Sciatic nerve (tissue), 2 donors: ENCODE measurements at regions not wholly inside any gene's neighbourhood (a gene's known extent, or its start where the extent isn't known, plus 50 kb on each side); places are given as distances from the start of the nearest gene placed in this dataset.

ENCODE experiments used
- ATAC-seq: fragments of 200-7000 bp; cut with Tn5 transposase; one replicate; pipeline ENCODE4 v1.9.1; 2020; ENCODE audit warnings: mild to moderate bottlenecking, moderate library complexity
- DNase-seq: peaks from one replicate; pipeline ENCODE4 v3.0.0-alpha.2; 2020; ENCODE audit warnings: low spot score
- intact Hi-C: fragments of 100-400 bp; cut with DNase I; formaldehyde crosslinking; loops from one replicate; pipeline ENCODE4 v1.14.2; 2022
- donor health status: DM: no; HTN: no; CAD: no.
- donor health status: DM: no; HTN: no; CAD: no.

DNA sequence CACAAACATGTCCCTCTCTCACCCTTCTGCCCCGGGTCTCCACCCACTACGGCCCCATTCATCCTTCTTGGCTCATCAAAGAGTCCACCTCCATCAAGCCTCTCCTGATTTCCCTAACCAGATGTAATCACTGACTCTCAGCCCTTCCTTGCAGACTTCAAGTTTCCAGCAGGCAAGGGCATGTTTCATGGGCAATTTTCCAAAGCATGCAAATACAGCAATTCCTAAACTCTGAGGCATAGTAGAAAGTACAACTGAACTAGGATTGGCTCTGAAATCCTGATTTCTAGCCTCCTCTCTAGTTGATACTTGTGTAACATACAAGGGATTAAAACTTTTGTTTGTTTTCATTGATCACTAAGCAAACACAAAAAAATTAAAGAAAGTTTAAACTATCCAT, 109.1 kb upstream of the GADD45A start:
- ATAC-seq (no peak), DNase-seq (no peak)
- intact Hi-C loops: no loop called here

DNA sequence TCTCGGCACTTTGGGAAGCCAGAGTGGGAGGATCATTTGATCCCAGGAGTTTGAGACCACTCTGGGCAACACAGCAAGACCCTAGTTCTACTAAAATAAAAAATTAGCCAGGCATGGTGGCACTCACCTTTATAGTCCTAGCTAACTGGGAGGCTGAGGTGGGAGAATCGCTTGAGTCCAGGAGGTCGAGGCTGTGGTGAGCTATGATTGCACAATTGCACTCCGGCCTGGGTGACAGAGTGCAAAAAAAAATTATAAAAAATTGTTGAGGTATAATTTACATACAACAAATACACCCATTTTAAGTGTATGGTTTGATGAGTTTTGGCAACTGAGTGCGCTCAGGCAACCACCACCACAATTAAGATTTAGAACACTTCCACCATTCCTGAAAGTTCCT, 108.5 kb upstream of the GADD45A start:
- DNase-seq: no peak
- intact Hi-C loops: no loop called here
- ATAC-seq: no peak

DNA sequence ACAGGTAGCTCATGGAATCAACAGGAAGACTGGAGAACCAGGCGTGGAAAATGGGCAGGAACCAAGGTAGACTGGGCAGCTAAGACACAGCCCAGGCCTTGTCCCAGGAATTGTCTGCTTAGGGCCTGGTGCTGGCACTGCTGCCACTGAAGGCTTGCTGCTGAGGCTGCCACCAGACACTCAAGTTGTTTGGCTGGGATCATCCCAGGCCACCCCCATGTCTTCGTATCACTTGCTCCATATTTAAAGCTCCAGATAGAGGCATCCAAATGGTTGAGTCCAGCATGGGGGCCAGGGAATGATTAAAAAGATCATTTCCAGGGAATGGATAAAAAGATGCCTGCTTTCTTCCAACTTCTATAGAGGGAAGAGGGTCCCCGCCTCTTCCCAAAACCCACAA, 107.4 kb upstream of the GADD45A start:
- intact Hi-C loops: no loop called here
- ATAC-seq: no peak
- DNase-seq: no peak

GRCh38 chr1:67578397-67579020, 106.5 kb upstream of the GADD45A start:
- intact Hi-C loops: no loop called here
- no peak for DNase-seq
- no peak for ATAC-seq

- no peak for DNase-seq
- intact Hi-C loops: no loop called here
Measured at GRCh38 chr1:67579623-67580394, 105.2 kb upstream of the GADD45A start.

DNA sequence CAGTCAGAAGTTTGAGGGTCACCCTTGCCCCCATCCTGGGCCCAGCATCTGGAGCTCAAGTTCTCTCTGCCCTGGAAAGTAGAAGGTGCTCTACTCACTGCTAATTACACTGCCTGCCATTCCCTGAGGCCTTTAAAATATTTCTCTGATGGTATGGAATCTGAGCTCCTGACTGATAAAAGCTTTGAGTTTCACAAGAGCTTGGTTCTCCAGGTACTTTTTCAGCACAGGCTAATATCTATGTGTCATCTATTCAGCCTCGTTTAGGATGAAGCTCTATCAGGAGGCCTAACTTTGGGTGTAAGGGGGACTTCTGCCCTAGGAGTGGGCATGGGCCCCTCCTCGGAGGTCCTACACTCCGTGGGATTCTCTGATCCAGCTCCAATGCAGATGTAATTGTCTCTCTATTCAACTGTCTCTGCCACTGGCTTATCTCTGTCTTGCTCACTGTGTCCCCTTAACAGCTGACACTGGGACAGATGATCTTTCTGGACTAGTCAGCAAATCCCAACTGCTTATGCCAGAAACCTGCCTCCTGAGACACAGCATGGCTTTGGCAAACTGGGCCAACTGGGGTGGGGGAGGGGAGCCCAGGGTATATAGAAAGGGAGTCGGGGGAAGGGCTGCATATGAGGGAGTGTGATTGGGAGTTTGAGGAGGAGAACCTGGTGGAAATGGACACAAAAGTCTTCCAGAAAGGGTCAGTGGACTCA, 104.2 kb upstream of the GADD45A start:
- DNase-seq: no peak
- no peak for ATAC-seq
- intact Hi-C loops: no loop called here

More at GRCh38 chr1:67579623-67580394, 105.2 kb upstream of the GADD45A start:
- no peak for ATAC-seq

DNA sequence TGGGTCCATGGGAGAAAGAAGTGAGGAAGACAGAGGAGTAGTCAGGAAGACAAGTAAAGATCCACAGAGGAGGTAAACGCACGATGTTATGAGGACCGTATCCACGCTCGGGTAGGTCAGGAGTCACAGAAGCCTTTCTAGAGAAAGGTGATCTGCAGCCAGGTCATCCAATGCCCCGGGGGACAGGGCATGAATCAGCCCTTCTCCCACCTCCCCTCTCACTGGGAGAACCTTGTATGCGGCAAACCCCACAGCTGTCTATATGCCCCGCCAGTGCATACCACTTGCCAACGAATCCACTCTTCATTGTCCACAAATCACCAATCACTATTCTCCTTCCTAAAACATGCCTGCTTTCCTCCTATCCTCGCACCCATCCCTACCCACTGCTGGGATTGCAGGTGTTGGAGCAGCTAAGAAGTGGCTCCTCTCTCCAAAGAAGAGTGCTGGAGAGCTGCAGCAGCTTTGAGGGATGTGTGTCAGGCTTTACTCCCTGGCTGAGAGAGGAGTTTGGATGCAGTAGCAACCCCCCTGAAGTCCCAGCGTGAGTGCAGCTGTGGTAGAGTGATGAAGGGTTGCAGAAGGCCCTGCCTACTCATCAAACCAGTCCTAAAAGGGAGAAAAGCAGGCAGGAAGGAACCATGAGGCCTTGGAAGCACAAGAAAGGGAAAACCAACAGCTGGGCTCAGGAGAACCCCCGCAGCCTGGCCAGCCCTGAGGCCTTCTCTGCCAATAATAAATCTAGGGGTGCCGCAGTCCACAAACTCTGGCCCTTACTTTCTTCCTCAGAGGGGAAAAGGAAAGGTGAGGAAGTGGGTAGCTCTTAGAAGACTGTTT, 102.2 kb upstream of the GADD45A start:
- peak; percentile 38 for ATAC-seq
- intact Hi-C loops: no loop called here
- DNase-seq: no peak

- DNase-seq (no peak), ATAC-seq (no peak)
- intact Hi-C loops: no loop called here
Measured at GRCh38 chr1:67583462-67583950, 101.5 kb upstream of the GADD45A start.

DNA sequence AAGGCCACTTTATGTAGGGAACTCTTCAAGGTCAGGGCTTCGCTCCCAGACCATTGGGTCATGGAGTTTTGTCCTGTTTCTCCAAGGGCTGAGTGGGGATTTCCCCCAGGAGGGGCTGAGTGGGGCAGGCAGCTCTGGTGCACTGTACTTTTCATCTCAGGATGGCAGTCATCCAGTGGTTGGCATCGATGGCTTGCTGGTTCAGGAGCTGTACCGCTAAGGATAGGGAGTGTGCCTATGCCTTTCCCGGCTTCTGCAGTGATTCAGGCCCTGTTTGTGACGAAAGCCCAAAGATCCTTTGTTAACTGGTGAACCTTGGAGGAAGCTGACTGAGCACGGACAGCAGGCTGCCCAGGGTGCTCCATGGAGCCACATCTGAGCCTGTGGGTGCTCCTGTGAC, 100.1 kb upstream of the GADD45A start:
- intact Hi-C loops: no loop called here
- ATAC-seq (no peak), DNase-seq (no peak)

DNA sequence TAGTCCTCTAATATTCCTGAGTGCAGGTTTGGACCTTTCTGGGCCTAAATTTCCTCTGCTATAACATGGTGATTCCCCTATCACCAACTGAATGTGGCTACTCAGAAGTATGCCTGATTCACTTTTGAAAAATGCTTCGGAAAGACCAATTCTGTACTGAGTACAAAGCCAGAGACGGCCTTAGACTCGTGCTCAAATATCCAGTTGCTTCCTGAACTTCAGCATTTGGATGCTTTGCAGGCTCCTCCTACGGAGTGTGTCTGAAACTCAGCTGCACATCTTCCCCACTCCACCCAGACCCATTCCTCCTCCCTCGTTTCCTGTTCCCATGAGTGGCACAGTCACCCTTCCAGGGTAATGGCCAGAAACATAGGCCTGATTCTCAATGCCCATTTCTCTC, 98.4 kb upstream of the GADD45A start:
- ATAC-seq (peak; percentile 21), DNase-seq (no peak)
- intact Hi-C loops: no loop called here

- peak; percentile 85 for ATAC-seq
- DNase-seq: no peak
- intact Hi-C loops: no loop called here
Measured at GRCh38 chr1:67588178-67588855, 96.7 kb upstream of the GADD45A start.

DNA sequence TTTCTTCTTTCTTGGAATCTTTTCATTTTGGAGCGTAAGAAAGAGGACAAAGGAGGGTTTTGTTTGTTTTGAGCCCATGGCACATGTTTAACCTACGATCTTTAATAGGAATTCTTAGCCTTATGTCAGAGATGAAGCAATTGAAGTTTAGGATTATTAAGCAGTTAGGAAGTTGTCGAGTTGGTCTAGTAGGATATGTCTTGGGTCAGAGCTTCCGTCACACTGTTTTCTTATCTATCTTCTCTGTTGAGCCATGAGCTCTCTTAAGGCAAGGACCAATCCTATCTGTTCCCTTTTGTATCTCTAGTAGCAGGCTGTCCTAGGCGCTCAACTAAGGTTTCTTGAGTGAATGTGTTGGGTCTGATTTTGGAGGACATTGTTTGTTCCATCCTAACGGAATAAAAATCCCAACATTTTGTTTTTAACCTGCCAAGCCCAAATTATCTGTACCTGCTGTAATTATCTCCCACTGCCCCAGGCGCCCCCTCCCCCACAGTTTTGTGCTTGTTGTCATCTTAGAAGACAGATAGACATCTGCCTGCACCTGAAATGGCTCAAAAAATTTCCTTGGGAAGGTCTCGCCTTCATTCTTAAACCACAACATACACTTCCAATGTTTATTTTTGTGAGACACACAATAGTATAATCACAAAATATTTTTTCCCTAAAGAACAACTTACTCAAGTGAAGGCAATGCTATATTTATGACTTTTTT, 95.3 kb upstream of the GADD45A start:
- ATAC-seq (no peak), DNase-seq (no peak)
- intact Hi-C loops: no loop called here

DNA sequence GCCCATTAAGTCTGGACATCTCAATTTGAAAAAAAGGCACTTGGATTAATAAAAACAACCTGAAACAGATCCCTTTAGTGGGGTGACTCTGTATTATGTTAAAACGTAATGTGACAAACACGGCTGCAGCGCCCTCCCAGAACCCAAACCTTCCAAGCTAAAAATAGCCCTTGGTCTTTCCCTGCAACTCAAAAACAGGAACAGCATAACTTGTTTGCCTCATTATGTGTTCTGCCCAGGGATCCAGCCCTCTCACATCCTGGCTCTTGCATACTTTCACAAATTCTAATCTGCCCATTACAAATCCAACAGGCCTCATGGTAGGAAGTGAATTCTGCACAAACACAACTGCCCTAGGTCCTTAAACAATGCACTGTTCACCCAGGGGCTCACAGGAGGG, 94.7 kb upstream of the GADD45A start:
- ATAC-seq: peak; percentile 16
- no peak for DNase-seq
- intact Hi-C loops: no loop called here

DNA sequence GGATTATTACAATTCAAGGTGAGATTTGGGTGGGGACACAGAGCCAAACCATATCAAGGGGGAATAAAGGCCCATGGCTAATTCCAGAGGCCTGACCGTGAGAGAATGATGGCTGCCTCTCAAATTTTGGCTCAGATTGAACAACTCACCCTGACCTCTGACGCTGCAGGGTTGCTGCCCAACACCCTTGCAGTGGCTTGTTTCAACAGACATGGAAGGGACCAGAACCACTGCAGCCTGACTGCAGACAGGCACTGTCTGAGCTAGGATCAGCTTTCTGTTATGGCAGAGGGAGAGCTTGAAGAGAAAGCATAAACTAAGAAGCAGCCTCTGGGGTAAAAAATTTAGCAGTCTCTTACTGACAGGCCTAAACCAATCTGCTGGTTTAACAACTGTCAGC, 90.2 kb upstream of the GADD45A start:
- intact Hi-C loops: no loop called here
- no peak for ATAC-seq

DNA sequence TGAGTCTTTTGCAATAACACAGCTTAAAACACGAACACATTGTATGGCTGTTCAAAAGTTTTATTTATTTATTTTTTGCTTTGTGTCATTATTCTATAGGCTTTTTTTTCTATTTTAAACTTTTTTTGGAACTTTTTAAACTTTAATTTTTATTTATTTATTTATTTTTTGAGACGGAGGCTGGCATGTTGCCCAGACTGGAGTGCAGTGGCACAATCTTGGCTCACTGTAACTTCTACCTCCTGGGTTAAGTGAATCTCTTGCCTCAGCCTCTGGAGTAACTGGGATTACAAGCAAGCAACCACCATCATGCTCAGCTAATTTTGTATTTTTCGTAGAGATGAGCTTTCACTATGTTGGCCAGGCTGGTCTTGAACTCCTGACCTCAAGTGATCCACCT, 88.3 kb upstream of the GADD45A start:
- intact Hi-C loops: no loop called here
- DNase-seq: no peak
- no peak for ATAC-seq

More for the DNA sequence above, 90.2 kb upstream of the GADD45A start:
- DNase-seq: no peak

DNA sequence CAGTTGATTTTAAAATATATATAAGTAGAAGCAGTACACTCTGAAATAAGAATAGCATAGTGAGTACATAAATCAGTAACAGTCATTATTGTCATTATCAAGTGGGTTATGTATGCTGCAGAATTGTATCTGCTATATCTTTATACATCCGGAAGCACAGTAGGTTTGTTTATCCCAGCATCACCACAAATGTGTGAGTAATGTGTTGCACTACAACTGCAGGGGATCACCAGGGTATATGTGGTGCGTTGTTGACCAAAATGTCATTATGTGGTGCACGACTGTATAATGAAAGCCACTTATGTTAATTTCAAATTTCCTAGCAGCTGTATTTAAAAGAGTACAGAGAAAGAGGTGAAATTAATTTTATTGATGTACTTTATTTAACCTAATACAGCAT, 87.7 kb upstream of the GADD45A start:
- no peak for DNase-seq
- intact Hi-C loops: no loop called here
- ATAC-seq: no peak

GRCh38 chr1:67599085-67599484, 85.9 kb upstream of the GADD45A start:
- intact Hi-C loops: no loop called here
- ATAC-seq: peak; percentile 41

DNA sequence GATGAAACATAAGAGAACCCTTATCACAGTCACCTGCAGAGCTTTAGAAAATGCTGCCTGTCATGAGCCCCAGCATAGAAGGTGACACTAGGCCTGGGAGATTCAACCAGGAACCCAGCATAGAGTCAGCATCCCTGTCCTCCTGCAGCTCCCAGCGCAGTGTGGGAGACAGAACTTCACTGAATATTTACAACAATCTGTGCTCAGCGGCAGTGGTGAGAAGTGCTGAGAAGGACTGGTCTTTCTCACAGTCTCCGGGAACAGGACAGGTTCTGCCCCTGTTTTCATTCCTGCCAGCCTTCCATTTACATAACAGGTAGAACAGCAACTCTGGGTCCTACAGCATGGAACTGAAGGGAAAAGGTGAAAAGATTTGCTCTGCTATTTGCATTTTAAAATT, 83.5 kb upstream of the GADD45A start:
- ATAC-seq: no peak
- DNase-seq: no peak
- intact Hi-C loops: no loop called here

More at GRCh38 chr1:67599085-67599484, 85.9 kb upstream of the GADD45A start:
- no peak for DNase-seq
